Left colon (tissue), 2 donors: ENCODE measurements at regions not wholly inside any gene's neighbourhood (a gene's known extent, or its start where the extent isn't known, plus 50 kb on each side); places are given as distances from the start of the nearest gene placed in this dataset.
"Not testable (repeated sequence)": the region's sequence is repeated elsewhere in the genome, so short reads cannot be mapped to it uniquely, and the experiment has no call there.

Experiments
- ATAC-seq: fragments of 200-7000 bp; cut with Tn5 transposase; one replicate; pipeline ENCODE4 v1.9.1; 2020; ENCODE audit warnings: mild to moderate bottlenecking, moderate library complexity
- DNase-seq, 2 donors: peaks; one replicate each; pipeline ENCODE4 v3.0.0-alpha.2; 2020
- intact Hi-C, 2 donors: fragments of 100-400 bp; cut with DNase I in 1 of 2; cut with micrococcal nuclease in 1 of 2; formaldehyde crosslinking; loops; one replicate each; pipeline versions ENCODE4 v1.11.2 to v1.14.0; 2022; cut with DNase I, micrococcal nuclease
- donor health status: DM: no; HTN: no; CAD: no.
- donor health status: DM: yes; HTN: yes; CAD: no.

DNA sequence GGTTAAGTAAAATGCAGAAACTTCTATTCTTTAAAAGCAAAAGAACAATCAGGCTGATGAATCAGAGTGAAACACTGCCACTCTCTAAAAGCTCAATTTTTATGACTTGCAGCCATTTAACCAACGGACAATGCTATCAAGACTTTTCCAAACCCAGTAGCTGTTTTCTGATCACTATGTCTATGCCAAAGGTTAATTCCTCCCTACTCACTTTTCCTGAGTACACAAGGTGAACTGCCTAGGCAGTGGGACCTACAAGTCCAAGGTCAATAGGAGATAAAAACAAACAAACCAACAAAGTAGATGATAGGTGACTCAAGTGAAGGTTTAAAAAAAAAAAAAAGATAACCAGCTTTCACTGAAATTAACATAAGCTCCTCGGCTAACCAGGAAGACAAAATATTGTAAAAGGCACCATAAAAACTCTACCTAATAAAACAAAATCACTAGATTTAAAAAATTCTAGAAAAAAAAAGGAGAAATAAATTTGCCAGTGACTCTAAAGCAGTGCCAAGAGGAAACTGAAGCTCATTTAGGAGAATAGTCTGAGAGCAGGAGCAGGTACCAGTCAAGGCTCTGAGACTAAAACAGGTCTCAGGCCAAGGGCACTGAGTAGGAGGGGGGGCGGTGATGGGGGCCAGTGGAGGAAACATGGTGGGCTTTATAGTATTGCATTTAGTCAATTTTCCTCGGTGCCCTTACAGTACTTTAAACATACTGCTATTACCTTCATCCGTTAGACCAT, 134.1 kb upstream of the DLGAP1 start:
- no peak for ATAC-seq

GRCh38 chr18:4587204-4587603, 132.1 kb upstream of the DLGAP1 start:
- no peak for ATAC-seq
- intact Hi-C loops: no loop called here
- DNase-seq: no peak

More for the DNA sequence above, 134.1 kb upstream of the DLGAP1 start:
- intact Hi-C loops: no loop called here
- no peak for DNase-seq

DNA sequence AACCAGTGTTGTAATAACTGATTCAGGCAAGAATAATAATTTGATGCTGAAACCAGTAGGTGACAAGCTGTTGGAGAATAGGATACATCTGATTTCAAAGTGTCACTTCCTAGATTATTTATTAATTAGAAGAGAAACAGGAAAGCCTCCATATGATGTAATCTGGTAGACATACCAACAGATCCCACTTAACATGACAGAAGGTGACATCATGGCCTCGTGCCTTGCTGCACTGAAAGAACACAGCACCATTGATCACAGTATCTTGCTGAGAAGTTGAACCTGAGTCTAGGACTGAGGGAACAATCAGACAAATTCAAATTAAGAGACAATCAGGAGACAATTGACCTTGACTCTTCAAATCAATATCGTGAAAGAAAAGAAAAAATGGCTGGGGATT, 131.6 kb upstream of the DLGAP1 start:
- no peak for ATAC-seq
- intact Hi-C loops: no loop called here
- no peak for DNase-seq

DNA sequence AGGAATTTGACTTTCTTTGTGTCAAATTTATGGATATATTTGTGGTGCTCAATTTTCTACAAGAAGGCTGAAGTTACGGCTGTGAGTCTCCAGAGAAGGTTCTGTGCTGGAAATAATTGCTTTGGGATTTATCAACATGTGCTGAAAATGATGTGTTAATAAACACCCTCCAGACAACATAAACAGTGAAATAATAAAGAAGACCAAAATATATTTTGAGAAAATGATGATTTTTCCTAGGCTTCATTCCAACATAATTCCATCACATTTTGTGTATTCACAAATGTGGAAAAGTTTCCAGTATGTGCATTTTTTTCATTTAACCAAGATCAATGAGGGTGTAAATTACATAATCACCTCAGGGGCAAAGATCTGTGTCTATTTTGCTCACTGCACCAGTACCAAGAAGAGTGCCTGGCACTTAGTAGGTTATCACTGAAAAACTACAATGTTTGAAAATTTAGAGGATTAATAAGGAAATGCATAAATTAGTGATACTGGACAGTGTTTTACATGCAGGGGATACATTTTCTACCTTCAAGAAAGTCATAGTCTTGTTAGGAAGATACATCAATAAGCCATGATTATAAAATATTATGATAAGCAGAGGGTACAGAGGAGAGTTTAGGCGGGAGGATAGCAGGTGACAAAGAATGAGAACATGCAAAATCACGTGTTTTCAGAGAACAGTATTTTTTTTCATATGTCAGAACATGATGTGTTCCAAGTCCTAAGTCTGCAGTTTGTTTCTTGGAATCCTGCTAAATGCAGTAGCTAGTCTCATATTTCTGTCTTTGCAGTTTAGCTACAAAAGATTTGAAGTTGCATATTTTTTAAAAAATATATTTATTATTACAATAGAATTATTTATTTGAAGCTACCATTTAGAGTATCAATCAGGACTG, 127.6 kb upstream of the DLGAP1 start:
- intact Hi-C loops: no loop called here
- ATAC-seq (no peak), DNase-seq (no peak)

- ATAC-seq: no peak
- no peak for DNase-seq
- intact Hi-C loops: no loop called here
These were observed 126.9 kb upstream of the DLGAP1 start for GRCh38 chr18:4581966-4582365.

GRCh38 chr18:4578449-4578848, 123.3 kb upstream of the DLGAP1 start:
- no peak for ATAC-seq
- intact Hi-C loops: no loop called here
- no peak for DNase-seq

DNA sequence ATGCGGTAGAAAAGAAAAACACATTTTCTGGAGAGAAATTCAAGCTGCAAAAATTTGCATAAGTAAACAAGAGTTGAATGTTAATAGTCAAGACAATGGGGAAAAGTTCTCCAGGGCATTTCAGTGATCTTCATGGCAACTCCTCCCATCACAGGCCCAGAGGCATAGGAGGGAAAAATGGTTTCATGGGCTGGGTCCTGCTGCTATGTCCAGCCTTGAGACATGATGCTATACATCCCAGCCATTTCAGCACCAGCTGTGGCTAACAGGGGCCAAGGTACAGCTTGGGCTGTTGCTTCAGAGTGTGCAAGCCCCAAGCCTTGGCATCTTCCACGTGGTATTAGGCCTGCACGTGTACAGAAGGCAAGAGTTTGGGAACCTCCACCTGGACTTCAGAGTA, 118.6 kb upstream of the DLGAP1 start:
- ATAC-seq (no peak), DNase-seq (no peak)
- intact Hi-C loops: loop anchor here in 1 of 2 donors (5.0 kb wide), 1 partner anchor 49 kb away; no protein-coding TSS in a partner anchor

GRCh38 chr18:4557502-4557901, 102.4 kb upstream of the DLGAP1 start:
- intact Hi-C loops: no loop called here
- ATAC-seq: no peak

DNA sequence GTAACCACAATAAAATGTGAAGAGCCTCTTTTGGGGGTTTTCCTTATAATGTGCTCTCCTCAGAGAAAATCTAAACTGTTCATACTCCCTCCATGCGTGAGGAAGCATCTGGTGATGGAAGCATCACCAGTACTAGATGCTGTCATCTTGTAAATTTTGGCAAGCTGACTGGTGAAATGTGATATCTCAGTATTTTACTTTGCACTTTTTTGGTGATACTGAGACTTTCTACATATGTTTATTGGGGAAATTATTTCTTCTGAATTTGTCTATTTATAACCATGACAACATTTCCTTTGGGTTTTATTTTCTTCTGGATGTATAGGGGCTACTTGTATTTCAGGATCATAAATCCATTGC, 95.9 kb upstream of the DLGAP1 start:
- intact Hi-C loops: no loop called here
- no peak for ATAC-seq

More at GRCh38 chr18:4557502-4557901, 102.4 kb upstream of the DLGAP1 start:
- DNase-seq: no peak

DNA sequence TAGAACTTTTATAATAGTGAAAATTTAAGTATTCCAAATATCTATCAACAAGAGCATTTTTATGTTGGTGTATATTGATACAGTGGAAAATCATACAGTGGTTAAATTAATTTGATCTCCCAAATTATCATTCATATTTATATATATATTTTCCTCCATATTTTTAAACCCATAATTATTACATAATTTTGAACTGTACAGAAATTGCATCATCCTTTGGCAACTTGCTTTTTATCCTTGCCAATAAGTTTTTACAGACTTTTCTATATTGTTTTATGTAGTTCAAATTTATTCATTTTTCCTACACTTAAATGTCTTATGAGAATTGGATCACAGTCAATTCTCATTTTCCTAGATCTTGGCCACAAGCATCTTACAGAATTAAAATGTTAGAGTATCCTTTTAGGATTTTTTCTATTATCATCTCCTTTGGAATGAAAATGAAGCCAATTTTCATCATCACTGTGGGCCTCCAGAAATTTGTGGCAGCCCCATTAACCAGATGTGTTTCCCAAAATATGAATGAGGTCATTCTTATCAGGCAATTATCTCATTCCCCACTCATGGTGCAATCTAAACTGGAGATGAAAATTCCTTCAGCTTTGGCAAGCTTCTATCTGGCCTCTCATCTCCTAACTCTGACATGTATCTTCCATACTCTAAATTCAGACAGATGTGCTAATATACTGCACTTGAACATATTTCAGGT, 94.2 kb upstream of the DLGAP1 start:
- no peak for DNase-seq
- intact Hi-C loops: no loop called here
- no peak for ATAC-seq

More for the DNA sequence above, 95.9 kb upstream of the DLGAP1 start:
- DNase-seq: no peak

DNA sequence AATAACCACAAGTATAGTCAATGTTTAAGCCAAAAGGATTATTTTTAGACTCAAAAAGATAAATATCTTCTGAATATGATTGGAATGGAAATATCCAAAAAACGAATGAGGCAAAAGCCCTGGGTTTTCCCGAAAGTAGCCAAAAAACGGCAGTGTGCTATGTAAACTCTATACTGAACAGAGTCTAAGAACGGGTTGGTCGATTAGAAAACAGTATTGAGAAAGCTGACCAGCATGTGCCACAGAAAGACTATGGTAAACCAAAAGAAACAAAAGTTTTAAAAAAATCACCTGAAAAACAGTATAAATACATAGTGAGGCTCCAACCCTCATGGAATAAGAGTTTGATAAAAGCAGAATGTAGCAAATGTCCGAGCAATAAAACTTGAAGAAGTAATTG, 92.0 kb upstream of the DLGAP1 start:
- ATAC-seq (no peak), DNase-seq (no peak)
- intact Hi-C loops: no loop called here

GRCh38 chr18:4544142-4544541, 89.0 kb upstream of the DLGAP1 start:
- intact Hi-C loops: no loop called here
- ATAC-seq (no peak), DNase-seq (no peak)

DNA sequence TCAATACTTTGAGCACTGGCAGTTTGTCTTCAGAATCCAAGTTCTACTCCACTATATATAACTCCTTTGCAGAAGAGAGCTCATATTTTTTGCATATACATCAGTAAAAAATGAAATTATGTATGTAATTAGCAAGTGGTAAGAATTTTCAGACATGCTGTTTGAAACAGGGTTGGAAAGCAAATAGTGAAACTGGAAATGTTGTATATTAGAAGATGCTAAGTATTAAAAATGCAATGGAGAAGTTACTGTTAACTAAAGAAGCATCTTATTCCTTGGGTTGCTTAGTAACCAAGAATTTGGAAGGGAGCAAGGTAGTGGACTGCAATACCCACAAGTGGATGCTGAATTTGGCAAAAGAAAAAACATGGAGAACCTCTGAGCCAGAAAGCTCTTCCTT, 88.6 kb upstream of the DLGAP1 start:
- no peak for DNase-seq
- no peak for ATAC-seq
- intact Hi-C loops: no loop called here

GRCh38 chr18:4541588-4541987, 86.5 kb upstream of the DLGAP1 start:
- no peak for DNase-seq
- intact Hi-C loops: no loop called here
- ATAC-seq: no peak

- ATAC-seq: no peak
These were observed 81.3 kb upstream of the DLGAP1 start for GRCh38 chr18:4536447-4536846.

GRCh38 chr18:4528405-4528804, 73.3 kb upstream of the DLGAP1 start:
- no peak for DNase-seq
- no peak for ATAC-seq
- intact Hi-C loops: no loop called here

More at GRCh38 chr18:4536447-4536846, 81.3 kb upstream of the DLGAP1 start:
- intact Hi-C loops: no loop called here
- no peak for DNase-seq

DNA sequence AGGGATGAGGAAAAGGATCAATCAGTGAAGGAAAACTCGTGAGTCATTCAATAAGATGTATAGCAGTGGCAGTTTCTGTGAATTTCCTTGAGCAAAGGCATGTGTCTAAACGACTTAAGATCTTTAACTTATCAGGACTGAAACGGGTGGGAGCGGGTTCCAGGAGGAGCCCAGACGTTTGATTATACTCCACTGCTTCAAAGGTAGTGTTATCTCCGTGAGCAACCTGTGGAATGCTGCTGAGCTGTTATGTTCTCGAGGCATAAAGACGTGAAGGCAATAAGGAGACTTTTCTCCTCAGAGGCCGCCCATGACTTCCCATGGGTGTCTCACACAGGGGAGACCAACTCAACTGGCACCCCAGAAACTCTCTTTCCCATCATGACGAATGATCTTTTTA, 72.7 kb upstream of the DLGAP1 start:
- intact Hi-C loops, DNase-seq, ATAC-seq: not testable (repeated sequence)

GRCh38 chr18:4524096-4524495, 69.0 kb upstream of the DLGAP1 start:
- ATAC-seq (no peak), DNase-seq (no peak)
- intact Hi-C loops: no loop called here

- DNase-seq (no peak), ATAC-seq (no peak)
- intact Hi-C loops: no loop called here
These were observed 56.1 kb upstream of the DLGAP1 start for GRCh38 chr18:4511166-4511565.

GRCh38 chr18:4510711-4511110, 55.6 kb upstream of the DLGAP1 start:
- intact Hi-C loops: no loop called here
- DNase-seq (no peak), ATAC-seq (no peak)
